ENCODE measurements at regions not wholly inside any gene's neighbourhood (a gene's known extent, or its start where the extent isn't known, plus 50 kb on each side); places are given as distances from the start of the nearest gene placed in this dataset.
"Not testable (repeated sequence)": the region's sequence is repeated elsewhere in the genome, so short reads cannot be mapped to it uniquely, and the experiment has no call there.

DNA sequence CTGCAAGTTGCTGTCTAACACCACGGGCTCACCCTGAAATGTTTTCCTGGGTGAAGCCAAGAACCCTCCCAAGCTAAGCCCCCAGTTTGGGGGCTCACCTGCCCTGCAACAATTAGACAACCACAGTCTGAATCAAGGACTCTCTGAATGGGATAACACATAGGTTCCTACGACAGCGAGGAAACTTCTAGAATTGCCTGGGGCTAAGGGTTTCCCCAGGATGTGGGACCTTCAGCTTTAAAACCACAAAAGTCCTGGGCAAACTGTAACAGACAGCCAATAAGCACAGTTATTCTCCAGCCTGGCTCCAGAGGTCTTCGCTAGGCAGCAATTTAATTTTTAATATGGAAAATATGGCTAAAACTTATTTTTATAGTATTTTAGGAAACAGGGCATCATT is 162.6 kb downstream of the PRKX start:
- Histone ChIP-seq H3K36me3 (ENCODE audit: control insufficient read depth, insufficient read depth, low read length, severe bottlenecking) (no peaks in the 10 kb centered on the region), H3K4me1 (ENCODE audit: control insufficient read depth, insufficient read depth, low read length) (peaks cover 17% of the 10 kb centered on the region), H3K9me3 (ENCODE audit: control insufficient read depth, low read length) (no peaks in the 10 kb centered on the region), H3K9ac (ENCODE audit: low read length) (no peak overlapping the region), H3K27me3 (replicated peaks; ENCODE audit: control insufficient read depth, insufficient read depth, low read length) (no peaks in the 10 kb centered on the region), H3K4me3 (ENCODE audit: low read length) (no peak overlapping the region)
- no peak for DNase-seq (ENCODE audit: low read depth)

DNA sequence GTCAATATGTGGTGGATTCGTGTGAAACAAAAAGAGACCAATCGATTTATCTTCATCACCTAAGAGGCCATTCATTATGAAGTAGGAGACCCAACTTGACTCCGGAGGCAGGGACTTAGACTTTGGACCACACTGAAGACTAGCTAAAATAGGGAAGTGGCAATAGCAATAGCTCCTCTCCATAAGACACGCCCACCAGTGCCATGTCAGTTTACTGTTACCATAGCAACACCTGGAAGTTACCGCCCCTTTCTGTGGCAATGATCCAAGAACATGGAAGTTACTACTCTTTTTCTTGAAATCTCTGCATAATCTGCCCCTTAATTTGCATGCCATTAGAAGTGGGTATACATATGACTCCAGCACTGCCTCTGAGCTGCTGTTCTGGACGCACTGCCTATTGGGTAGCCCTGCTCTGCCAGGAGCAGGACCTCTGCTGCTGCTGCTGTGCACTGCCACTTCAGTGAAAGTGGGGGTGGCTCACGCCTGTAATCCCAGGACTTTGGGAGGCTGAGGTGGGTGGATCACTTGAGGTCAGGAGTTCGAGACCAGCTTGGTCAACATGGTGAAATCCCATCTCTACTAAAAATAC is 163.2 kb downstream of the PRKX start:
- Histone ChIP-seq H3K9me3 (ENCODE audit: control insufficient read depth, low read length) (no peaks in the 10 kb centered on the region), H3K27me3 (replicated peaks; ENCODE audit: control insufficient read depth, insufficient read depth, low read length) (no peaks in the 10 kb centered on the region)

DNA sequence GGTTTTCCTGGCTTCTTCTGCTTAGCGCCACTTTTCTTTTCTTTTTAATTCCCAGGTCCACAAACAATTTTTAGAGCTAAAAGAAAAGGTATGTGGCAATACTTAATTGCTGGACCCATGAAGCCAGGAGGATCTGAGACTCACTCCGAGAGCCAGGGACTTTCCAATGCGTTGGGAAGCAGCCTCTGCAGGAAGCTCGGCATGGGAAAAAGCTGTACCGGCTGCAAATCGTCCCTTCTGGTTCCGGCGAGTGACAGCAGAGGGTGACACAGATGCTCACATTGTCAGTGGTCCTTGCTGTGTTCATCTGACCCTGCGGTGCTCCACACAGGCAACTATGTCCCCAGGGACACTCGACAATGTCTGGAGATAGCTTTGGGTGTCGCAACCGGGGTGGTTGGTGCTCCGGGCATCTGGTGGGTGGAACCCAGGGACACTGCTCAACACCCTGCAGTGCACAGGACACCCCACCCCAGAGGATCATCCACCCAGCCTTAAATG is 164.0 kb downstream of the PRKX start:
- peak overlapping the region; percentile 66 for H3K4me3 ChIP-seq (ENCODE audit: low read length)
- no peaks in the 10 kb centered on the region for H3K36me3 ChIP-seq (ENCODE audit: control insufficient read depth, insufficient read depth, low read length, severe bottlenecking)
- H3K27me3 ChIP-seq (replicated peaks; ENCODE audit: control insufficient read depth, insufficient read depth, low read length): no peaks in the 10 kb centered on the region
- H3K9me3 ChIP-seq (ENCODE audit: control insufficient read depth, low read length): no peaks in the 10 kb centered on the region
- DNase-seq (ENCODE audit: low read depth): peak; percentile 68
- peaks cover 17% of the 10 kb centered on the region for H3K4me1 ChIP-seq (ENCODE audit: control insufficient read depth, insufficient read depth, low read length)
- peak overlapping the region; percentile 76 for H3K9ac ChIP-seq (ENCODE audit: low read length)

More for the DNA sequence above, 163.2 kb downstream of the PRKX start:
- Histone ChIP-seq H3K4me3 (ENCODE audit: low read length) (no peak overlapping the region), H3K9ac (ENCODE audit: low read length) (no peak overlapping the region), H3K4me1 (ENCODE audit: control insufficient read depth, insufficient read depth, low read length) (peaks cover 17% of the 10 kb centered on the region), H3K36me3 (ENCODE audit: control insufficient read depth, insufficient read depth, low read length, severe bottlenecking) (no peaks in the 10 kb centered on the region)
- peak; percentile 11 for DNase-seq (ENCODE audit: low read depth)

DNA sequence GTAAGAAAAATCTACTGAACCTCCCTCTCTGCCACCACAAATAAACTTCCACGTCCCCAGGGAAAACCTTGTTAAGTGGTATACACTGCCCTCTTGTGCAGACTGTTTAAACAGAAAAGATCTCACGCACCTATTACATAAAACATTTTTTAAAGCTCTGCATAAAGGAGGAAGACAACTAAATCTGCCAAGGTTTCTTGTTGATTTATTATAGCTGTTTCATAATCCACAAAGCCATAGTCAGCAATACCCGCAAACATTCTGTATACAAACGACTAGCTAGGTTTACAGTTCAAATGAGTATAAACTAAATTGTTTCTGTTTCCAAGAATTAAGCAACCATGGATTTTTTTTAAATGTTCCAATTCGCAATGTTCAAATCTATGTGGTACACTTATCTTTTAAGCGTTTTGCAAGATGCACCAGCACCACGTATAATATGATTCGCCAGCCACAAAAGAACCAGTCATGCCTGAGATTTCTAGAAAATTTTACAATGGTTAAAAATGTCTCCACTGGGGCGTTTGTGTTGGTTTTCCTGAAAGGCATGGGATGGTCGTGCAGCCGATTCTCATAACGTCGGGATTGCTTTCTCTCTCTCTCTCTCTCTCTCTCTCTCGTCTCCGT is 164.6 kb downstream of the PRKX start:
- Histone ChIP-seq H3K27me3 (replicated peaks; ENCODE audit: control insufficient read depth, insufficient read depth, low read length) (no peaks in the 10 kb centered on the region), H3K9me3 (ENCODE audit: control insufficient read depth, low read length) (no peaks in the 10 kb centered on the region), H3K4me1 (ENCODE audit: control insufficient read depth, insufficient read depth, low read length) (peaks cover 17% of the 10 kb centered on the region), H3K9ac (ENCODE audit: low read length) (peak overlapping the region; percentile 76), H3K36me3 (ENCODE audit: control insufficient read depth, insufficient read depth, low read length, severe bottlenecking) (no peaks in the 10 kb centered on the region), H3K4me3 (ENCODE audit: low read length) (peak overlapping the region; percentile 66)
- DNase-seq (ENCODE audit: low read depth): peak; percentile 89

DNA sequence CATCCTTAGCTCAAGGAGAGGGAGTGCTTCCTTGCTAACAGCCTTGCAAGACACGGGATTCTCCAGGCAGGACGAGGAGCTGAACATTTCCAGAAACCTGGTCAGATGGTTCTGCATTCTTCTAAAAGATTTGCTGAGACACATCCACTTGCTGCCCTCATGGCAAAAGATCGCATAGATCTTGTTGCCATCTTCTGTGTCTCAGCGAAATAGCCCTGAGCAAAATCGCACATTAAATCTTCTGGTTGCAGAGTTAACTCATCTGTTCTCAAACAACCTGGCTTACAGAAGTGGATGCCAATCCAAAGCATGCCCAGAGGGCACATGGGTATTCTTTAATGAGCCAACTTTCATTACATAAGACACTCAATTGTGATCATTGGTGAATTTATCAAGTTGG is 167.5 kb downstream of the PRKX start:
- no peak for DNase-seq (ENCODE audit: low read depth)

DNA sequence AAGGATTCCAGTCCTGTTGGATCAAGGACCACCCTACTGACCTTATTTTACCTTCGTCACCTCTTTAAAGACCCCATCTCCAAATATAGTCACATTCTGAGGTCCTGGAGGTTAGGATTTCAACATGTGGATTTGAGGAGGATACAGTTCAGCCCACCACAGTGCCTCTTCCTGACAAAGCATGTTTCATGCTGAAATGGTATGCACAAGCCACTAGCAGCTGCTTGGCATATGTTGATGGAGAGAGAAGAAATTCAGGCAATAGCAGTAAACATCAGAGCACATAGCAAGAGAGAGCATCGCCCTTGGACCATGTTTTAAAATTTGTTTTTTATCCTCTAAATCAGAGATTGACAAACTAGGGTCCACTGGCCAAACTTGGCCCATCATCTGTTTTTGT is 172.1 kb downstream of the PRKX start:
- H3K4me1 ChIP-seq (ENCODE audit: control insufficient read depth, insufficient read depth, low read length): no peaks in the 10 kb centered on the region
- no peaks in the 10 kb centered on the region for H3K36me3 ChIP-seq (ENCODE audit: control insufficient read depth, insufficient read depth, low read length, severe bottlenecking)
- H3K9me3 ChIP-seq (ENCODE audit: control insufficient read depth, low read length): no peaks in the 10 kb centered on the region
- no peak overlapping the region for H3K9ac ChIP-seq (ENCODE audit: low read length)
- no peak overlapping the region for H3K4me3 ChIP-seq (ENCODE audit: low read length)
- no peak for DNase-seq (ENCODE audit: low read depth)
- H3K27me3 ChIP-seq (replicated peaks; ENCODE audit: control insufficient read depth, insufficient read depth, low read length): no peaks in the 10 kb centered on the region

More for the DNA sequence above, 167.5 kb downstream of the PRKX start:
- no peaks in the 10 kb centered on the region for H3K36me3 ChIP-seq (ENCODE audit: control insufficient read depth, insufficient read depth, low read length, severe bottlenecking)
- H3K4me3 ChIP-seq (ENCODE audit: low read length): no peak overlapping the region
- no peaks in the 10 kb centered on the region for H3K9me3 ChIP-seq (ENCODE audit: control insufficient read depth, low read length)
- H3K4me1 ChIP-seq (ENCODE audit: control insufficient read depth, insufficient read depth, low read length): peaks cover 17% of the 10 kb centered on the region
- no peak overlapping the region for H3K9ac ChIP-seq (ENCODE audit: low read length)
- no peaks in the 10 kb centered on the region for H3K27me3 ChIP-seq (replicated peaks; ENCODE audit: control insufficient read depth, insufficient read depth, low read length)

DNA sequence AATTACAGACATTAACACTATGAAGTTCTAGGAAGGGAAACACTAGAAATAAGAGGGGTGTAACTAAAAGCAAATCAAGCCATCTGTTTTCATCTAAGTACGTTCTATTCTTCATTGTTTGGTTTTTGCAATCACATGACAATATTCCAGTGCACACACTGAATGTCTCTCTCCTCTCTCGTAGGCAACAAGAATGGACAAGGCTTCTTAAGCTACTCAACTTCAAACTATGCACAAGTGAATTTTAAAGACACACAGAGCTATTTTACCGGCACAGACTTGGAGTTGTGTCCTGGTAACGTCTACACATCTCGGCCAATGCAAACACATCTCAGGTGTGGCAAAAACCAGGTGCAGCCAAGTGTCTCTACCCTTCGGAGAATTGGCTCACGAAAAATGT is 173.3 kb downstream of the PRKX start:
- Histone ChIP-seq H3K4me3 (ENCODE audit: low read length) (no peak overlapping the region), H3K36me3 (ENCODE audit: control insufficient read depth, insufficient read depth, low read length, severe bottlenecking) (no peaks in the 10 kb centered on the region), H3K9me3 (ENCODE audit: control insufficient read depth, low read length) (peaks cover 3% of the 10 kb centered on the region), H3K9ac (ENCODE audit: low read length) (no peak overlapping the region), H3K4me1 (ENCODE audit: control insufficient read depth, insufficient read depth, low read length) (no peaks in the 10 kb centered on the region), H3K27me3 (replicated peaks; ENCODE audit: control insufficient read depth, insufficient read depth, low read length) (no peaks in the 10 kb centered on the region)
- no peak for DNase-seq (ENCODE audit: low read depth)

DNA sequence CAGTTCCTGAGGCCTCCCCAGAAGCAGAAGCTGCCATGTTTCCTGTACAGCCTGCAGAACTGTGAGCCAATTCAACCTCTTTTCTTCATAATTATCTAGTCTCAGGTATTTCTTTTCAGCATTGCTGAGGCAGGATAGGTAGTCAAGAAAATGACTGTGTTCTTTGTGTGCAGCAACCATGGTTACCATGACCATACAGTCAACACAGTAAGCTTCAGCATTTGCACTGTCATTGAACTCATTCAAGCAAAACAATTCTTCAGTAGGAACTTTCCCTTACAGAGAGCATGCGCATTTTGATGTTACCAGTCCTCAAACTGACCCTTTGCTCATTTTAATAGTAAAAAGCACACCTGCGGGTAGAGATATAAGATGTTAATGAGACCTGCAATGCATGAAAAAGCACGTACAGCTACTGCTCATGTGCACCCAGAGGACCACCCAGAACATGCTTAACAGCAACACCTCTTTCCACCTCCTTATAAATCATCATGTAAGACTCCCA is 180.8 kb downstream of the PRKX start:
- Histone ChIP-seq H3K27me3 (replicated peaks; ENCODE audit: control insufficient read depth, insufficient read depth, low read length) (no peaks in the 10 kb centered on the region), H3K4me3 (ENCODE audit: low read length) (no peak overlapping the region), H3K9ac (ENCODE audit: low read length) (no peak overlapping the region), H3K9me3 (ENCODE audit: control insufficient read depth, low read length) (peaks cover 12% of the 10 kb centered on the region), H3K36me3 (ENCODE audit: control insufficient read depth, insufficient read depth, low read length, severe bottlenecking) (no peaks in the 10 kb centered on the region), H3K4me1 (ENCODE audit: control insufficient read depth, insufficient read depth, low read length) (no peaks in the 10 kb centered on the region)
- no peak for DNase-seq (ENCODE audit: low read depth)

DNA sequence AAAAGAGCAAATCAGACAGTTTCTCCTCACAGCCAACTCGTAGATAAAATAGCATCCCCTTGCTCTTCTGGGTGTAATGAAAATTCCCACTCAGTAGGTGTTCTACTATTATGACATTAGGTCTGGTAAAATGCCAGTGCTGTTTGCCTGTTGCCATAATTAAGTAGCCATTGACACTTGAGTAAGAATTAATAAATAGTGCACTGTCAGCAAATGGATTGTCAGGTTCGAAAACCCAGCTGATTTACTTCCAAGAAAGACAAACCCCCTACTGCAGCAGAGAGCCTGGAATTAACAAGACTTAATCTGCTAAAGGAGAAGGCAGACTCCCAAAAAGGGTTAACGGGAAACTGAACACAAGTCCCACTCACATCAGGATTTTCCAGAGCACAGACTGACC is 182.0 kb downstream of the PRKX start:
- H3K36me3 ChIP-seq (ENCODE audit: control insufficient read depth, insufficient read depth, low read length, severe bottlenecking); H3K4me3 ChIP-seq (ENCODE audit: low read length); H3K27me3 ChIP-seq (replicated peaks; ENCODE audit: control insufficient read depth, insufficient read depth, low read length); H3K4me1 ChIP-seq (ENCODE audit: control insufficient read depth, insufficient read depth, low read length); H3K9ac ChIP-seq (ENCODE audit: low read length); DNase-seq (ENCODE audit: low read depth): not testable (repeated sequence)
- peaks cover 12% of the 10 kb centered on the region for H3K9me3 ChIP-seq (ENCODE audit: control insufficient read depth, low read length)

DNA sequence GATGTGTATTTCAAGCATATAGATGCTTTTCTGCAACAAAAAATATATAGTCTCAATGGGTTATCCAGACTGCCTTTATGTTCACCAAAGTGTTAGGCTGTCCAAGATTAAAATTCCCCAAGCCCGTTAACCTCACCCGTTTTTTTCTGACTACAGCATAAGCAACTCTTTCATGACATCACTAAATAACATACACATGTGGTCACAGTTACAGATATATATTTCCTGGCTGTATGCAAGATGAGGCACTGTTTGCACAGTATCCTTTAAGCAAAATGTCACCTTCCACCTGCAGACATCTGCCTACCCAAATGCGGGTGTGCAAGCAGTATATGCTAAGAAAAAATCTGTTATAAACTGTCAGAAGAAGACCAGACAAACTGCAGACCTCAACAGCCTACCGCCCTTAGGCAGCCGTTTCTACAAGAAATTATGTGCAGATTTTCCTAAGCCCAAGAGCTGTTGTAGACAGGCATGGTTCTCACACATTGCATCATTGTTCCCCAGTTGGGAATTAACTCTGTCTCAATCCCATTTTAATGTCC is 183.1 kb upstream of the MXRA5 start:
- DNase-seq (ENCODE audit: low read depth): no peak
- Histone ChIP-seq H3K9me3 (ENCODE audit: control insufficient read depth, low read length) (peaks cover 4% of the 10 kb centered on the region), H3K4me3 (ENCODE audit: low read length) (no peak overlapping the region), H3K4me1 (ENCODE audit: control insufficient read depth, insufficient read depth, low read length) (peaks cover 16% of the 10 kb centered on the region), H3K27me3 (replicated peaks; ENCODE audit: control insufficient read depth, insufficient read depth, low read length) (no peaks in the 10 kb centered on the region), H3K9ac (ENCODE audit: low read length) (no peak overlapping the region), H3K36me3 (ENCODE audit: control insufficient read depth, insufficient read depth, low read length, severe bottlenecking) (no peaks in the 10 kb centered on the region)

DNA sequence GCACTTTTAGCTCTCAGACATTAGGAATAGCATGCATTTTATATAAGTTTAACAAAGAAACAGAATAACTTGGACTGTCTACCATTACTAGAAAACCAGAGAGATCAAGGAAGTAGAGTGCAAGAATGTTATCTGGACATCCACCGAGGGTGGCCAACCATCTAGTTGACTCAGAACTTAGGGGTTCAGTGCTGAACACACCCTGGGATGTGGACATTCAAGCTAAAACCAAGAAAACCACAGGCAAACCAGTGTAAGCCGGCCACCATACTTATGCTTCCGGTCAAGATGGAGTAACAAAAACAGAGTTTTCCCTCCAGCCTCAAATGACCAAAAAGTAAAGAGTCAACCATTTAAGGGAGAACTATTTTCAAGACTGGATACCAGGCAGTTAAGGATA is 181.4 kb upstream of the MXRA5 start:
- Histone ChIP-seq H3K9me3 (ENCODE audit: control insufficient read depth, low read length) (no peaks in the 10 kb centered on the region), H3K27me3 (replicated peaks; ENCODE audit: control insufficient read depth, insufficient read depth, low read length) (no peaks in the 10 kb centered on the region), H3K36me3 (ENCODE audit: control insufficient read depth, insufficient read depth, low read length, severe bottlenecking) (no peaks in the 10 kb centered on the region), H3K4me3 (ENCODE audit: low read length) (no peak overlapping the region), H3K9ac (ENCODE audit: low read length) (no peak overlapping the region), H3K4me1 (ENCODE audit: control insufficient read depth, insufficient read depth, low read length) (peaks cover 16% of the 10 kb centered on the region)
- no peak for DNase-seq (ENCODE audit: low read depth)
